Cardiac fibroblast (primary cell): ENCODE measurements at regions not wholly inside any gene's neighbourhood (a gene's known extent, or its start where the extent isn't known, plus 50 kb on each side); places are given as distances from the start of the nearest gene placed in this dataset.

Experiments
- DNase-seq, 2 donors: peaks; one replicate each; pipeline versions ENCODE4 v3.0.0 to v3.0.0-alpha.2; 2010; ENCODE audit warnings: low read depth in 2 of 2
- H3K4me3 ChIP-seq, 2 donors: replicated peaks in 1 of 2; 1 replicate in 1 of 2; 2 replicates in 1 of 2; pipeline ENCODE4 v1.5.1; 2011; ENCODE audit warnings: low read depth in 2 of 2, low read length in 2 of 2, mild to moderate bottlenecking in 2 of 2, moderate library complexity in 1 of 2
- TF ChIP-seq, protein P1 (sequence below): IDR thresholded peaks from one replicate; pipeline ENCODE4 v1.5.1; 2011; ENCODE audit warnings: low read depth, mild to moderate bottlenecking, low read length, inconsistent platforms

DNA sequence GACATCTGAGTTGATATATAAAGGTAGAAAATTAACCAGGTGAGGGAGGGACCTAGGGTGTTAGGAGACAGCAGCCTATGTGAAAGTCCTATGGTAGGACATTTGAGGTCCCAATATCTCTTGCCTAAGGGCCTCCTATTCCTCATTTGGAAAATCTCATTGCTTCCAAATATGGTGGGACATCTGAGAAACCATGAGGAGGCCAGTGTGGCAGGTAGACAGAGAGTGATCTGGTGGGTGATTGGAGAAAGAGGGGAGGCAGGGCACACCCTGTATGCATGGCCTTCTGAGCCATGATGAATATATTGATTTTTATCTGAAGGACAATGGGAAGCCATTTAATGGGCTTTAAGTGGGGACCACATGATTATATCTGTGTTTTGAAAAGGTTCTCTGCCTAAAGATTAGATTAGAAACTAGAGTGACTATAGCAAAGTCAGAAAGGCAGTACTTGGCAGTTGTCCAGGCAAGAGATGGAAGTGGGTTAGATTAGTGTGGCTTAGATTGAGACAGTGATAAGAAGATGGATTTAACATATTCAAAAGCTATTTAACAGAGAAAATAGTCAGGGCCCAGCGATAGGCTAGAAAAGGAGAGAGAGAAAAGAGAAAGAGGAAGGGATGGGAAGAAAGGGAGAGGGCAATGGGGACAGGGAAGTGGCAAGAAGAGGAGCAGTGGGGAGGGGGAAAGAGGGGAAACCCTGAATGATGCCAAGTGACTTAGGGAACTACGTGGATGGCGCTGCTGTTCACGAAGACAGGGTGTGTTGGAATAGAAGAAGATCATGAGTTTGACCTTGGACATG, 237.2 kb upstream of the SRRM4 start:
- TF ChIP-seq, protein P1, sequence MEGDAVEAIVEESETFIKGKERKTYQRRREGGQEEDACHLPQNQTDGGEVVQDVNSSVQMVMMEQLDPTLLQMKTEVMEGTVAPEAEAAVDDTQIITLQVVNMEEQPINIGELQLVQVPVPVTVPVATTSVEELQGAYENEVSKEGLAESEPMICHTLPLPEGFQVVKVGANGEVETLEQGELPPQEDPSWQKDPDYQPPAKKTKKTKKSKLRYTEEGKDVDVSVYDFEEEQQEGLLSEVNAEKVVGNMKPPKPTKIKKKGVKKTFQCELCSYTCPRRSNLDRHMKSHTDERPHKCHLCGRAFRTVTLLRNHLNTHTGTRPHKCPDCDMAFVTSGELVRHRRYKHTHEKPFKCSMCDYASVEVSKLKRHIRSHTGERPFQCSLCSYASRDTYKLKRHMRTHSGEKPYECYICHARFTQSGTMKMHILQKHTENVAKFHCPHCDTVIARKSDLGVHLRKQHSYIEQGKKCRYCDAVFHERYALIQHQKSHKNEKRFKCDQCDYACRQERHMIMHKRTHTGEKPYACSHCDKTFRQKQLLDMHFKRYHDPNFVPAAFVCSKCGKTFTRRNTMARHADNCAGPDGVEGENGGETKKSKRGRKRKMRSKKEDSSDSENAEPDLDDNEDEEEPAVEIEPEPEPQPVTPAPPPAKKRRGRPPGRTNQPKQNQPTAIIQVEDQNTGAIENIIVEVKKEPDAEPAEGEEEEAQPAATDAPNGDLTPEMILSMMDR: no peak
- H3K4me3 ChIP-seq: no peak overlapping the region
- DNase-seq: no peak

DNA sequence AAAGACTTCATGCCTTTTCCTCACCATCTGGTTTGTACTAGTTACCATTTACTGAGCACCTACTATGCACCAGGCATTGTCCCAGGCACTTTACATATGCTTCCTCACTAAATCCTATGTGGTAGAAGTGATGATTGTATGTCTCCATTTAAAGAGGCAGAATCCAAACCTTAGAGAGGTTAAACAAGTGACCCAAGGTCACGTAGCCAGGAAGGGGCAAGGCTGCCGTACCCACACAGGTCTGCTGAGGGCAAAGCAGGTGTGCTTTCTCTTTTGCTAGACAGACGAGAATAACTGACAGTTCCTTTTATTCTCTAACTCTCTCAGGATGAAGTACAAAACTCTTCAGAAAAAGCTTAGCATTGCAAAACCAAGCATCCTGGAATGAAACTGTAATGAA, 235.2 kb upstream of the SRRM4 start:
- H3K4me3 ChIP-seq: no peak overlapping the region
- TF ChIP-seq, protein P1: no peak
- no peak for DNase-seq

DNA sequence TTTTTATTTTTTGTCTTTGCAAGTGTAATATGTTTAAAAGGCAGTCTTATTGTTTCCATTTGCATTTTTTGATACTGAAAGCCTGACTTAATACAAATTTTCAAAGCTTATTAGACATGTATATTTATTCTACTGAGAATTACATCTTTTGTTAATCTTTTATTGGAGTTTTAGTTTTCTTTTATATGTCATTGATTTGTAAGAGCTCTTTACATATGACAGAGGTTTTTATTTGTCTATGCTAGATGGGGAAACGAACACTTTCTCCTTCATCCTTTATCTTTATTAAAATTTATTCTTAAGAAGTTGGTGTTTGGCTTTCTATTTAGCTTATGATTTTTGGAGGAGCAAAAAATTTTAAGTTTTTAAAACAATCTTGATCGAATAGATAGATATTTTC, 234.4 kb upstream of the SRRM4 start:
- no peak for DNase-seq
- no peak overlapping the region for H3K4me3 ChIP-seq
- TF ChIP-seq, protein P1: no peak

DNA sequence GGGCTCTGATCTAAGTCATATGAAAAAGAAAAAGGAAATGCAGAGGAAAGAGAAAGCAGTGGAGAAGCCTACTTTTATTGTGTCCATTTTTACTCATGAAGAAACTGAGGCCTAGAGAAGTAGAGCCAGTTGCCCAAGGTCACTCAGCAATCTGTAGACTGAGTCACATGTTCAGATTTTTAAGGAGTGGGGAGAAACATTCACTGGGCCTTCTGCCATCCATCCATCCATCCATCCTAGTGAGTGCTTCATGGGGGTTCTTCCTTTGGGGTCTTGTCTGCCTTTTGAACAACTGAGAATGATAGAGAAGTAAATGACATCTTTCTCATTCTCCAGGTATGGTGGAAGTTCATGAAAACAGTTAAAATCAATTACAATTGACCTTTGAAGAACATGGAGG, 233.6 kb upstream of the SRRM4 start:
- no peak for DNase-seq
- TF ChIP-seq, protein P1: no peak

DNA sequence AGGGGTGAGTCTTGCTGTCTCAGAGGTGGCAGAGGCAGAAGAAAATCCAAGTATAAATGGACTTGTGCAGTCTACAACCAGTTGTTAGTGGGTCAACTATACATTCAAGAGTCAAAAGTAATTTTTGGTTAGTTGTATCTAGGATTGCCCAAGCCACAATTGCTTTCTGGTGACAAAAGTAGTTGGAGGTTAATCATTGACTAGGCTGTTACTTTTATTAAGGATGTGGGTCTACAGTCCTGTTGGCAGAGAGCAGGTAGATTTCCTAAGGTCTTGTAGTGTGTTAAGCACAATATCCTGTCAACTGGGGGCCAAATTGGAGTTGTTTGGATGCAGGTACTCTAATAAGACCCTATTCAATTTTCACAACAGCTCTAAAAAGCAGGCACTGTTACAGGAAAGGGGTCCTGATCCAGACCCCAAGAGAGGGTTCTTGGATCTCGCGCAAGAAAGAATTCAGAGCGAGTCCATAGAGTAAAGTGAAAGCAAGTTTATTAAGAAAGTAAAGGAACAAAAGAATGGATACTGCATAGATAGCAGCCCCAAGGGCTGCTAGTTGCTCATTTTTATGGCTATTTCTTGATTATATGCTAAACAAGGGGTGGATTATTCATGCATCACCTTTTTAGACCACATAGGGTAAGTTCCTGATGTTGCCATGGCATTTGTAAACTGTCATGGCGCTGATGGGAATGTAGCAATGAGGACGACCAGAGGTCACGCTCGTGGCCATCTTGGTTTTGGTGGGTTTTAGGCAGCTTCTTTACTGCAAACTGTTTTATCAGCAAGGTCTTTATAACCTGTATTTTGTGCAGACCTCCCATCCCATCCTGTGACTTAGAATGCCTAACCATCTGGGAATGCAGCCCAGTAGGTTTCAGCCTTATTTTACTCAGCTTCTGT, 232.6 kb upstream of the SRRM4 start:
- TF ChIP-seq, protein P1: no peak
- DNase-seq: no peak
- H3K4me3 ChIP-seq: no peak overlapping the region

More for the DNA sequence above, 233.6 kb upstream of the SRRM4 start:
- H3K4me3 ChIP-seq: no peak overlapping the region

DNA sequence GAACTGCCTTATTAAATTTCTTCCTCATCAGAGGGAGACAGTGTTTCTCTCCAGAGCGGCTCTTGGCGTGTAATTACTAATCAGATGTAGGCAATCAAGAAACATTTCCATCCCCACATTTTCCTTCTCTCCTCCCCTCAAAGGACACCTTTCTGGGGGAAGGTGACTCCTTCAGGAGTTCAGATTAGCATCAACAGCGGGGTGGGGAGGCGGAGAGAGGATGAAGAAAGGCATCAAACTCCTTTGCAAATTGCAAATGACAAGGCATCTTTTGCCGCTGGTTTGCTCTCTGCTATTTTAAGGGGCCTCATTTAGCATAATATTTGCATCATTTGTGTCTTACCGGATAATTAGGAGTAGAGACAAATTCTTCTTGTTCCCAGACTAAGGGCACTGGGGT, 231.7 kb upstream of the SRRM4 start:
- TF ChIP-seq, protein P1: no peak
- no peak for DNase-seq
- no peak overlapping the region for H3K4me3 ChIP-seq
